Erythroblast (primary cell): ENCODE measurements at regions not wholly inside any gene's neighbourhood (a gene's known extent, or its start where the extent isn't known, plus 50 kb on each side); places are given as distances from the start of the nearest gene placed in this dataset.

Experiments used
- GATA1 ChIP-seq: IDR thresholded peaks from 2 replicates; pipeline ENCODE4 v1.6.1; 2011; ENCODE audit warnings: low read depth, mild to moderate bottlenecking, control low read depth, low read length, moderate library complexity
- POLR2A ChIP-seq: IDR thresholded peaks from 2 replicates; pipeline ENCODE4 v1.6.1; 2011; ENCODE audit warnings: mild to moderate bottlenecking, low read length

- TF ChIP-seq POLR2A (no peak), GATA1 (no peak)
These were observed 363.3 kb upstream of the GRIN3A start for GRCh38 chr9:102101723-102102122.
